ENCODE measurements at regions not wholly inside any gene's neighbourhood (a gene's known extent, or its start where the extent isn't known, plus 50 kb on each side); places are given as distances from the start of the nearest gene placed in this dataset.
"Not testable (repeated sequence)": the region's sequence is repeated elsewhere in the genome, so short reads cannot be mapped to it uniquely, and the experiment has no call there.

- not testable (repeated sequence) for TF ChIP-seq CTCF (conservative IDR thresholded peaks at IDR 0.05 in 1 of 2, IDR thresholded peaks at IDR 0.05 in 1 of 2; ENCODE audit: extremely low read depth in 1 of 2, insufficient read depth in 1 of 2, low read depth in 1 of 2, low read length in 2 of 2); EZH2 (IDR thresholded peaks at IDR 0.05; ENCODE audit: borderline replicate concordance, low read length)
Observed at GRCh38 chr22:16361328-16361727, 231.3 kb downstream of the CCT8L2 start.
